ENCODE measurements at regions not wholly inside any gene's neighbourhood (a gene's known extent, or its start where the extent isn't known, plus 50 kb on each side); places are given as distances from the start of the nearest gene placed in this dataset.

DNA sequence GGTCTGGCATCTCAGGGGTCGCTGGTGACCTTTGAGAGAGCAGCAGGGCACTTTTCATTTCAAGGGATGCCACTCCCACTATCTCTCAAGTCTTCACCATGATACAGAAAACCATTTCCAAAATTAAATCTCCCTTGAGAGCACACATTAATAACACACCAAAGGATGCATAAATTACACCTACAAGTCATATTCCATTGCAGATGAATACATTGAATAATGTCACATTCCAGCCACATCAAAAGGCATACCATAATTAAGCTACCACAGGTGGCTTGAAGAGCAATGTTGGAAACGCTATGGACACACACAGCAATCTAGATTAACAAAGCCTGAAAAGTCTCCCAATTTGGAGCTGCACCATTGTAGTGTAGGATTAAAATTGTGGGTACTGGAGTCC, 353.3 kb upstream of the ZMIZ1 start:
- DNase-seq (no peak), ATAC-seq (replicated peaks in 1 of 2) (no peak)
- no peak overlapping the region for H3K4me3 Mint-ChIP-seq
- no peaks in the 10 kb centered on the region for H3K36me3 Mint-ChIP-seq (ENCODE audit: insufficient read depth in 2 of 2)
- peaks cover 0 to 1% of the 10 kb centered on the region in 2 donors for H3K9me3 Mint-ChIP-seq
- peaks cover 5% of the 10 kb centered on the region for H3K4me1 Mint-ChIP-seq (ENCODE audit: low read depth)
- H3K27me3 Mint-ChIP-seq (ENCODE audit: low read depth): peaks cover 25% of the 10 kb centered on the region
- no peak overlapping the region for H3K27ac Mint-ChIP-seq

DNA sequence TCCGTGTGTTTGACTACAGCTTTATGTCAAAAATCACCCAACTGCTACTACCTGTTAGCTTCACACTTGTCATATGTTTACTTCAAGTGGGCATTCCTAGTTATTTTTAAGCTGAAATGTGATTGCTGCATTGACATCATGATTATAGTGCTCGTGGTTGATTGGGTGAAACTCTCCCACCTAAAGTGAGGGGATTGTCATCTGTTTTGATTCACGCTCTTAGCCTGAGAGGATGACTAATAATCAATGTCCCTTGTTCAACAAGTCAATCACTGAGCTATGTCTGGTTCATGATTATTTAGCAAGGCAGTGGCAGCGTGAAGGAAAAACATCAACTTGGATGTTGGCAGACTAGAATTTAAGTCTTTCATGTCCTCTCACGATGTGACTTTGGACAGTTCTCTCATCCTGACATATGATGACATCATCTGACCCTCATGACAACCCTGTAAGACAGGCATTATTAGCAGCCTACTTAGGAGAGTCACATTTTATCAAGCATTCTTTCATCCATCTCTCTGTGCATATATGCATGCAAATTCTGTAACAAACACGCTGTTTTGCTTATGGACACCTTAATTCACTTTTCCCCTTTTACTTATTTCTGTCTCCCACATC, 352.6 kb upstream of the ZMIZ1 start:
- Mint-ChIP-seq H3K4me1 (ENCODE audit: low read depth) (peaks cover 5% of the 10 kb centered on the region), H3K4me3 (no peak overlapping the region), H3K9me3 (peaks cover 0 to 1% of the 10 kb centered on the region in 2 donors), H3K36me3 (ENCODE audit: insufficient read depth in 2 of 2) (no peaks in the 10 kb centered on the region), H3K27me3 (ENCODE audit: low read depth) (peaks cover 23% of the 10 kb centered on the region), H3K27ac (no peak overlapping the region)
- no peak for DNase-seq
- ATAC-seq (replicated peaks in 1 of 2): peak; percentile 39 to 59

DNA sequence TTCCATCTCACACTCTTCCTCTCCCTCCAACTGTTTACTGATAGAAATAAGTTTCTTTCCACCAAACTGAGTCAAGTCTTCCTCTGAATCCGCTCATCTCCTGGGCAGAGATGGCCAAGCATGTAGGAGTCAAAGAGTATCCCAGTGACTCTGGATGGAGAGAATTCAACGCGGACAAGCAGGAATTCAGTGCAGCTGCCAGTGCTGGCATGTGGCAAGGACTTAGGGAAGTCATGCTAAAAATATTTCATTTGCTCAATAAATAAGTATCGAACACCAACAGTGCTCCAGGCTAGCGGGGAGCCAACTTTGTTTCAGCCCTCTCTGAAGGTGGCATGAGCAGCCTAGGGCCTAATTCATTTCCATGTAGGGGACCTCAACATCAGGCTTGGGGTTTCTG, 351.6 kb upstream of the ZMIZ1 start:
- peaks cover 0 to 1% of the 10 kb centered on the region in 2 donors for H3K9me3 Mint-ChIP-seq
- ATAC-seq (replicated peaks in 1 of 2) (no peak), DNase-seq (no peak)
- H3K4me1 Mint-ChIP-seq (ENCODE audit: low read depth): peaks cover 5% of the 10 kb centered on the region
- peaks cover 19% of the 10 kb centered on the region for H3K27me3 Mint-ChIP-seq (ENCODE audit: low read depth)
- no peak overlapping the region for H3K27ac Mint-ChIP-seq
- H3K36me3 Mint-ChIP-seq (ENCODE audit: insufficient read depth in 2 of 2): no peaks in the 10 kb centered on the region
- no peak overlapping the region for H3K4me3 Mint-ChIP-seq

DNA sequence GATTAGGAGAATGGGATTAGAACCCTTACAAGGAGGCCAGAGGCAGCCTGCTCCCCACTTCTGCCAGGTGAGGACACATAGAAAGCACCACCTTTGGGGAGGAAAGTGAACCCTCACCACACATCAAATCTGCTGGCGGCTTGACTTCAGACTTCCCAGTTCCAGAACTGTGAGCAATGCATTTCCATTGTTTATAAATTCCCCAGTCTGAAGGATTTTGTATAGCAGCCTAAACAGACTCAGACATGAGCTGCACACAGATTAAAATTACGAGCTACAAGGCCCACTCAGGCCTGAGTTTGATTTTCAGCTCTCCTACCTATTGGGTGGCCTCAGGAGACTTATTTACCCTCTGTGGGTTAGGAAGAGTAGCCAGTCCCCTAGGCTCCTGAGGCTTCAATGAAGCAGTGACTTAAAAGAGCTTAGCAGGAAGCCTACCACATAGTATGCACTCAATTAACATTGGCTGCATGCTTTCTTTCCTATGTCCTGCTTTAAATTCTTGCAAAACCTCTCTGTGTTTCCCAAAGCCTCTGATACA, 350.7 kb upstream of the ZMIZ1 start:
- Mint-ChIP-seq H3K4me3 (no peak overlapping the region), H3K9me3 (peaks cover 0 to 1% of the 10 kb centered on the region in 2 donors), H3K27ac (no peak overlapping the region), H3K4me1 (ENCODE audit: low read depth) (peaks cover 5% of the 10 kb centered on the region), H3K36me3 (ENCODE audit: insufficient read depth in 2 of 2) (no peaks in the 10 kb centered on the region), H3K27me3 (ENCODE audit: low read depth) (peaks cover 15% of the 10 kb centered on the region)
- ATAC-seq (replicated peaks in 1 of 2) (no peak), DNase-seq (no peak)

DNA sequence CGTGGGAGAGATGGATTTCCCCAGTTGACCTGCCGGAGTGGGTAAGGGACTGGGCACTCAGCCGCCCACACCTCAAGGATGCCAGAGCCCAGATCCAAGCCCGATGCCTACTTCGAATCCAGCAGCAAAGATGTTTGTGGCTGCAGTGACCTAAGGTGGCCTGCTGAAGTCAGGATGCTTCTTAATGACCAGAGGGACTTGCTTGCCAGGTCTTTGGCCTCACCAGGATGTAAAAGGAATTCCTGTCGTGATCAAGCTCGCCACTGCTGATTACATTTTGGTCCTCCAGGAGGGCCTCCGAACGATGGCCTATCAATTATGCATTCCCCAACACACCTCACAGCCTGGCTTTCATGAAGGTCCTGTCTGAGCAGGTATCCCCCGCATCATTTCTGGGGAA, 349.5 kb upstream of the ZMIZ1 start:
- ATAC-seq (replicated peaks in 1 of 2) (no peak), DNase-seq (no peak)
- Mint-ChIP-seq H3K36me3 (ENCODE audit: insufficient read depth in 2 of 2) (no peaks in the 10 kb centered on the region), H3K9me3 (peaks cover 0 to 1% of the 10 kb centered on the region in 2 donors), H3K27me3 (ENCODE audit: low read depth) (peaks cover 16% of the 10 kb centered on the region), H3K4me1 (ENCODE audit: low read depth) (peaks cover 5% of the 10 kb centered on the region), H3K4me3 (no peak overlapping the region), H3K27ac (no peak overlapping the region)

DNA sequence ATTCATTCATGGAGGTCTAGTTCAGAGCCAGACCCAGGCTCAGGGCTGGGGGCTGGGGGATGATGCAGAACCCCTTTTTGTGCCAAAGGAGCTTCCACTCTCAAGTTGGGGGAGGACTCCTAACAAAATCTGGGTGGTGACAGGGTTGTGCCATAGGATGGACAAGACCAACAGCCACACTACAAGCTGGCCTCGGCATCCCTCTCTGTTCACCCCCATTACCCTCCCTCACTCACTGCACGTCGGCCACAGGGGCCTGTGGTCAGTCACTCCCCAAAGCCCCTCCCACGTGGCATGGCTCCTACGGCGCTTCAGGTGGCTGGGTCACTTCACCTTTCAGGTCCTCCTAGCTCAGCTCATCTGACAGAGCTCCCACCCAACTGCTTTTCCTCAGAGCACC, 348.7 kb upstream of the ZMIZ1 start:
- peaks cover 0 to 1% of the 10 kb centered on the region in 2 donors for H3K9me3 Mint-ChIP-seq
- H3K27ac Mint-ChIP-seq: no peak overlapping the region
- ATAC-seq (replicated peaks in 1 of 2): no peak

DNA sequence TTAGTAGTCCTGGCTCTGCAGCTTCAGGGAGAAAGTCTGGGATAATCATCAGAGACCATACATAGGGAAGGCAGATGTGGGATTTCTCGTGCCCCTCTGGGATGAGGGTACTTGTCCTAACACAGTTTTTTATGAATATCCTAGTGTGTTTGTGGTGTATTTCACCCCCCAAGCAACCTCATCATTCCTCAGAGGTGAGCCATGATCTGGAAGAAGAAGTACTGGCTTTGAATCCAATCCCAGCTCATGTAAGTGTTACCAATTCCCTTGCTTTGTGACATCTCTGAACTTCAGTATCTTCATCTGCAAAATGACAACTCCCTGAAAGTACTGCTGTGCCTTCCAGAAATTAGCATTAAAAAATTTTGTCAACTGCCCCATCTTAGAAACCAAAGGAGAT, 347.5 kb upstream of the ZMIZ1 start:
- peaks cover 32% of the 10 kb centered on the region for H3K27me3 Mint-ChIP-seq (ENCODE audit: low read depth)
- no peaks in the 10 kb centered on the region for H3K4me1 Mint-ChIP-seq (ENCODE audit: low read depth)
- no peak overlapping the region for H3K4me3 Mint-ChIP-seq
- H3K27ac Mint-ChIP-seq: no peak overlapping the region
- no peaks in the 10 kb centered on the region for H3K36me3 Mint-ChIP-seq (ENCODE audit: insufficient read depth in 2 of 2)
- H3K9me3 Mint-ChIP-seq: peaks cover 0 to 1% of the 10 kb centered on the region in 2 donors
- DNase-seq: no peak
- no peak for ATAC-seq (replicated peaks in 1 of 2)

More for the DNA sequence above, 348.7 kb upstream of the ZMIZ1 start:
- Mint-ChIP-seq H3K27me3 (ENCODE audit: low read depth) (peaks cover 21% of the 10 kb centered on the region), H3K36me3 (ENCODE audit: insufficient read depth in 2 of 2) (no peaks in the 10 kb centered on the region), H3K4me3 (no peak overlapping the region), H3K4me1 (ENCODE audit: low read depth) (peaks cover 5% of the 10 kb centered on the region)
- DNase-seq: no peak

DNA sequence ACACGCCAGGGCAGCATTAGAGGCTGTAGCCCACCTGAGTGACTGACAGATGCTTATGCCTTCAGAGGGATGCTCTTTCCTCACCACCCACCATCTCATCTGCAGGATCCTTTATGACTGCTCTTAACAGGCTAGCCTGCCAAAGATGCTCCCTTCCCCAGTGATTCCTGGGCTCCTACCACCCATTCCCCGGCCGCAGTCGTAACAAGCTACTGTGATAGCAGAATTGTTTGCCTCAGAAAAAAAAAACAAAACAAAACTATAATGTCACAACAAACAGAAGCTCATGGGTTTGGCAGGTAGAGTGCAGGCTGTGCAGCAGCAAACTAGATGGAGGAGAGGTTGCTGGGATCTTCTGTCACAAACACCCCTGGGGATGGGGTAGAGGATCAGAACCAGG, 343.9 kb upstream of the ZMIZ1 start:
- ATAC-seq (replicated peaks in 1 of 2): no peak
- H3K27me3 Mint-ChIP-seq (ENCODE audit: low read depth): peaks cover 47% of the 10 kb centered on the region

DNA sequence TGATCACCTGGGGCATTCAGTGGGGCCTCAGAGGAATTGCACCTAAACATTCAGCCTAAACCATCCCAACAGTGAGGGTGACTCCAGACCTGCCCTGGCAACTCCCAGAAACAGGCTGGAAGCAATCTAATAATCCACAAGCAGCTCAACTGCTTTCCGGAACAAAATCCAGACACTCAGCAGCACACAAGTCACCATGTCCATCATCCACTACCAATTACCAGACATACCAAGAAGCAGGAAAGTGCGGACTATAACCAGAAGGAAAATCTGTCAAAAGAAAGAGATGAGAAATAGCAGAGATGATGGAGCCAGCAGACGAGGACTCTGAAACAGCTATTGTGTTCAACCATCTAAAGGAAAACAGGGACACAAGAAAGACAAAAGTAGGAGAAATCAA, 342.6 kb upstream of the ZMIZ1 start:
- Mint-ChIP-seq H3K27me3 (ENCODE audit: low read depth) (peaks cover 46% of the 10 kb centered on the region), H3K27ac (no peak overlapping the region), H3K4me3 (no peak overlapping the region), H3K4me1 (ENCODE audit: low read depth) (no peaks in the 10 kb centered on the region), H3K9me3 (no peaks in the 10 kb centered on the region), H3K36me3 (ENCODE audit: insufficient read depth in 2 of 2) (no peaks in the 10 kb centered on the region)
- ATAC-seq (replicated peaks in 1 of 2): no peak
- DNase-seq: no peak

More for the DNA sequence above, 343.9 kb upstream of the ZMIZ1 start:
- no peak overlapping the region for H3K27ac Mint-ChIP-seq
- no peak overlapping the region for H3K4me3 Mint-ChIP-seq
- no peaks in the 10 kb centered on the region for H3K36me3 Mint-ChIP-seq (ENCODE audit: insufficient read depth in 2 of 2)
- peaks cover 0 to 1% of the 10 kb centered on the region in 2 donors for H3K9me3 Mint-ChIP-seq
- no peak for DNase-seq
- H3K4me1 Mint-ChIP-seq (ENCODE audit: low read depth): no peaks in the 10 kb centered on the region

DNA sequence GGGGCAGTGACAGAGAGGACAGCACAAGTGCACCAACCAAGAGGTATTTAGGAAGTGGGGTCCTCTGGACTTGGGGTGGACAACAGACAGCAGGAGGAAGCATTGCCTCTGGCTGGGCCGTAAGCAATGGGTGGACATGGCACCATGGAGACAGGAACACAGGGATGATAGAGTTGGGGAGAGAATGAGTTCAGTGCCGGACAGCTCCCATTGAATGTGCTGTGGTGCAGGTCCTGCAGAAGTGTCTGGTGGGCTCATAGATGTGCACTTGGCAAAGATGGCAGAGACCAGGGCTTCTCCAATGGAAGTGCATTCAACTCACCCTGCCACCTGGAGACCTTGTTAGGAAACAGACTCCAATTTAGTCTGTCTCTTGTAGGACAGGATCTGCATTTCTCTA, 341.5 kb upstream of the ZMIZ1 start:
- Mint-ChIP-seq H3K27me3 (ENCODE audit: low read depth) (peaks cover 46% of the 10 kb centered on the region), H3K9me3 (no peaks in the 10 kb centered on the region), H3K36me3 (ENCODE audit: insufficient read depth in 2 of 2) (no peaks in the 10 kb centered on the region), H3K4me3 (no peak overlapping the region), H3K4me1 (ENCODE audit: low read depth) (no peaks in the 10 kb centered on the region), H3K27ac (no peak overlapping the region)
- DNase-seq (no peak), ATAC-seq (replicated peaks in 1 of 2) (no peak)

DNA sequence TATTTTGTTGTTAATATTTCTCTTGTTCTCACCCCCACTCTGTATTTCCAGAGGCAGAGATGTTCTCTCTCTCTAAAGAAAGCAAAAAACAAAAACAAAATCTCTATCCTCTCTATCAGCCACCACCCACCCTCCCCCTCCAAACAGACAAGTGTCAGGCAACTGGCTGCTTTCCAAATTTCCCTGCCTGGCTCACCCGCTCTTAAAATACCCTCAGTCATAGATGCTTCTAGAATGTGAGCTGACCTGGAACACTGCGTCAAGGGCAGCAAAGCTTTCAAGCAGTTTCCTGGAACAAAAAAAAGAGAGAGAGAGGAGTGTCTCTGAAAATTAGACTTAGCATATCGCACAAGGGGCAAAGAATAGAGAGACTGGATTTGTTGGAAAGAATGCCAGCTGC, 341.0 kb upstream of the ZMIZ1 start:
- Mint-ChIP-seq H3K9me3 (no peaks in the 10 kb centered on the region), H3K36me3 (ENCODE audit: insufficient read depth in 2 of 2) (no peaks in the 10 kb centered on the region), H3K4me3 (no peak overlapping the region), H3K27me3 (ENCODE audit: low read depth) (peaks cover 46% of the 10 kb centered on the region), H3K27ac (no peak overlapping the region), H3K4me1 (ENCODE audit: low read depth) (no peaks in the 10 kb centered on the region)
- no peak for ATAC-seq (replicated peaks in 1 of 2)
- no peak for DNase-seq

DNA sequence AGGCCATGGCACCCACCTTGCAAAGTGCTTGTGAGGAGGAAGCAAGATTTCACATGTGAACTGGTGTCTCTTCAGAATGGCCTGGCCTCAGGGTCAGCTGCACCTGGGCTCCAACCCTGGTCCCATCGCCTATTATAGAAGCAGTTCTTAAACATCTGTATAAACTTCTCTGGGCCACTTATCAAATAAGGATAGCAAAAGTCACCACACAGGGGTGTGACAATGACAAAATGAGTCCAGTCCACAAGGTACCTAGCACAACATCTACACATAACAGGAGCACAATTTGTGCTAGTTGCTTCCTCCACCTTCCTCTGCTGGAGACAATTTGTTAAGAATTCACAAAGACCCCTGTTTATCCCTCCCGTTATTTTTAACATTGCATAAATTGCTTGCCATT, 340.6 kb upstream of the ZMIZ1 start:
- no peaks in the 10 kb centered on the region for H3K4me1 Mint-ChIP-seq (ENCODE audit: low read depth)
- peaks cover 46% of the 10 kb centered on the region for H3K27me3 Mint-ChIP-seq (ENCODE audit: low read depth)
- DNase-seq (no peak), ATAC-seq (replicated peaks in 1 of 2) (no peak)
- H3K27ac Mint-ChIP-seq: no peak overlapping the region
- no peak overlapping the region for H3K4me3 Mint-ChIP-seq
- no peaks in the 10 kb centered on the region for H3K9me3 Mint-ChIP-seq
- H3K36me3 Mint-ChIP-seq (ENCODE audit: insufficient read depth in 2 of 2): no peaks in the 10 kb centered on the region

DNA sequence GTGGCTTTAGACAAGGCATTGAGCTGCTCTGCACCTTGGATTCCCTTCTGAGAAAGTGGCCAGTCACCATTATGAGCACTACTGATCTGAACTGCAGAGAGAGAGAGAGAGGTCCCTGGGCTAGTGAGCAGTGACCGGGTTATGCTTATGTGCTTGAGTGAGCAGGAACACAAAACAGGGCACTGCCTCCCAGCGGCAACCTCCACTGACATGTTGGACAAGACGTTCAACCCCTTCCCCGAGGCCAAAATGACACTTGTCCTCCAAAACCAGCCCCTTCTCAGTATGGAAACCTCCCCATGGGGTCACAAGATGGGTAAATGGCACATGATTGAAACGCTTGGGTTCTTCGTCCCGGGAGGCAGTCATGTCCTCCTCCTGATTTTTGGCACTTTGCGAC, 339.4 kb upstream of the ZMIZ1 start:
- H3K4me3 Mint-ChIP-seq: no peak overlapping the region
- H3K27ac Mint-ChIP-seq: no peak overlapping the region
- H3K9me3 Mint-ChIP-seq: no peaks in the 10 kb centered on the region
- ATAC-seq (replicated peaks in 1 of 2) (no peak), DNase-seq (no peak)
- no peaks in the 10 kb centered on the region for H3K36me3 Mint-ChIP-seq (ENCODE audit: insufficient read depth in 2 of 2)
- H3K27me3 Mint-ChIP-seq (ENCODE audit: low read depth): peaks cover 40% of the 10 kb centered on the region
- H3K4me1 Mint-ChIP-seq (ENCODE audit: low read depth): no peaks in the 10 kb centered on the region

DNA sequence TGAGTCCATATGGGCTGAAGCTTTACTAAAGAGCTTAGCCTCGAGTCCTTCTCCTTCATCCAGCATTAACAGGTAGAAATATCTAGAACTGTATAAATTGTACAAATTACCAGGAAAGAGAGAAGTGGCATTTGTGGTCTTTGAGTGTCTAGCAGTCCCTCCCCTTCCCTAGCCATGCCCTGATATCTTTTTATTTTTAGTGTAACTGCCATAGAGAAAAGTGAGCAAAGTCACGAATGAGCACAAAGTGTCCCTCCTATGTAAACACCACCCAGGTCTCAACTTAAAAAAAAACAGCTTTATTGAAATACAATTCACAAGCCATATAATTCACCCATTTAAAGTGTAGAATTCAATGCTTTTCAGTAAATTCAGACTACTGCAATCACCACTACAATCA, 339.0 kb upstream of the ZMIZ1 start:
- H3K9me3 Mint-ChIP-seq: no peaks in the 10 kb centered on the region
- no peak for ATAC-seq (replicated peaks in 1 of 2)
- no peak overlapping the region for H3K27ac Mint-ChIP-seq
- no peaks in the 10 kb centered on the region for H3K36me3 Mint-ChIP-seq (ENCODE audit: insufficient read depth in 2 of 2)
- DNase-seq: no peak
- peaks cover 36% of the 10 kb centered on the region for H3K27me3 Mint-ChIP-seq (ENCODE audit: low read depth)
- H3K4me1 Mint-ChIP-seq (ENCODE audit: low read depth): no peaks in the 10 kb centered on the region
- H3K4me3 Mint-ChIP-seq: no peak overlapping the region

Data from activated T-cell treated with anti-CD3 and anti-CD28 coated beads, Interleukin-2, amount 50 U/mL, for 72 hours (primary cell).